WI38 (cell line): ENCODE measurements at regions not wholly inside any gene's neighbourhood (a gene's known extent, or its start where the extent isn't known, plus 50 kb on each side); places are given as distances from the start of the nearest gene placed in this dataset.

Experiments
- H3K4me3 ChIP-seq: 2 replicates; pipeline ENCODE4 v1.5.1; 2011; ENCODE audit warnings: low read depth, mild to moderate bottlenecking, control low read depth, low read length
- TF ChIP-seq, protein P1 (sequence below): IDR thresholded peaks from 2 replicates; pipeline ENCODE4 v1.5.1; 2012; ENCODE audit warnings: low read depth, mild to moderate bottlenecking, control low read depth, low read length

DNA sequence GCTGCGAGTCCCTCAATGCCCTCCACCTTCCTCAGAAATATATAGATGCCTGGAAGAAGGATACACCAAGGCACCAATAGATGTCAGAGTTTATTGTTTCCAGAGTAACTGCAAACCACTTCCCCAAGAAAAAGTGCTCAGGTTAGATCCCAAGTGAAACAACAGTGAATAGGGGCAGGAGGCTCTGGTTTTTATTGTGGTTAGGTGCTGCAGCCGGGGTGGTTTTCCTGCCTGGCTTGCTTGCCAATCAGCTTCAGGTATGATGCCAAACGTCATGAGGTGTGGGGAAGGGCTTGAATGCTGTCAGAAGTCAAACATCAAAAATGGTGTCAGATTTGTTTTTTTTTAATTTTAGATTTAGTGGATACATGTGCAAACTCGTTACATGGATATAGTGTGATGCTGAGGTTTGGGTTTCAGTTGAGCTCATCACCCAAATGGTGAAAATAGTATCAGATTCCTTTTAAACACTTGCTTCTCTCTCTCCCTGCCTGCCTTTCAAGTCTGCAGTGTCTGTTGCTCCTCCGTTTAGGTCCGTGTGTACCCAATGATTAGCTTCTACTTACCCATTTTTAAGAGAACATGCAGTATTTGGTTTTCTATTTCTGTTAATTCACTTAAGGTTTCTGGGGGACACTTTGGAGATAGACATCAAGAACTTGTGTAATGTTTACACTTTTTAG lies 1317.0 kb downstream of the MRPL39 start:
- TF ChIP-seq, protein P1, sequence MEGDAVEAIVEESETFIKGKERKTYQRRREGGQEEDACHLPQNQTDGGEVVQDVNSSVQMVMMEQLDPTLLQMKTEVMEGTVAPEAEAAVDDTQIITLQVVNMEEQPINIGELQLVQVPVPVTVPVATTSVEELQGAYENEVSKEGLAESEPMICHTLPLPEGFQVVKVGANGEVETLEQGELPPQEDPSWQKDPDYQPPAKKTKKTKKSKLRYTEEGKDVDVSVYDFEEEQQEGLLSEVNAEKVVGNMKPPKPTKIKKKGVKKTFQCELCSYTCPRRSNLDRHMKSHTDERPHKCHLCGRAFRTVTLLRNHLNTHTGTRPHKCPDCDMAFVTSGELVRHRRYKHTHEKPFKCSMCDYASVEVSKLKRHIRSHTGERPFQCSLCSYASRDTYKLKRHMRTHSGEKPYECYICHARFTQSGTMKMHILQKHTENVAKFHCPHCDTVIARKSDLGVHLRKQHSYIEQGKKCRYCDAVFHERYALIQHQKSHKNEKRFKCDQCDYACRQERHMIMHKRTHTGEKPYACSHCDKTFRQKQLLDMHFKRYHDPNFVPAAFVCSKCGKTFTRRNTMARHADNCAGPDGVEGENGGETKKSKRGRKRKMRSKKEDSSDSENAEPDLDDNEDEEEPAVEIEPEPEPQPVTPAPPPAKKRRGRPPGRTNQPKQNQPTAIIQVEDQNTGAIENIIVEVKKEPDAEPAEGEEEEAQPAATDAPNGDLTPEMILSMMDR = no peak
- no peak overlapping the region for H3K4me3 ChIP-seq

DNA sequence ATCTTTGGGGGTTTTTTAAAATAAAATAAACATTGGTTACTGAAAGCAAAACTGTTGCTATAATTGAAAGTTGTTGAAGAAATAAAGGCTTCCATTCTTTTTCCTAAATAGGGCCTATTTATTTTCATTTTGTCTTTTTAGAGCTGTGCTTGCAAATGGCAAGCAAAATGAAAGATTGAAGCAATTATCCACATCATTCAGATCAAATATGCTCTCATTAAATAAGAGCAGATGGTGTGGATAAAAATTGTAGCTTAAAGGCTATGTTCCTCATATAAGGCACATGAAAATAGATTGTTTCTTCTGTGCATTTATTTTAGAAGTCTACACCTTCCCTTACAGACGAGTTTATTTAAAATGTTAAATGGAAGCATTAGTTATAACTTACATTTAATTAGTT lies 1317.7 kb downstream of the MRPL39 start:
- TF ChIP-seq, protein P1 = no peak
- no peak overlapping the region for H3K4me3 ChIP-seq

DNA sequence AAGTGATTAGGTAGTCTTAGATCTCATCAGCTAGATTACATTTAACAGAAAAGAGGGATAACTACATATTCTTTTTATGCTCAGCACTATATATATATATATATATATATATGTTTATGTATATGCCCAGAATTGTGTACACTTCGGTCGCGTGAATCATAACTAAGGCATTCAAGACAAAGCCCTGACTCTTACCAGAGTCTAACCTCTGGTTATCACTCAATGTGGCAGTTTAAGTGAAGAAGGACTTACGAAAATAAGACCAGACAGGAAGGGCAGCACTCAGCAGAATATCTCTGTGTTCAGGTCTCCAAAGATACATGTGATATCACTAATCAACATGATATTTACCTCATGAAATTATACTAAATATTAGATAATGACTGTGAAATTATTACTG lies 1326.7 kb downstream of the MRPL39 start:
- no peak overlapping the region for H3K4me3 ChIP-seq
- TF ChIP-seq, protein P1 = no peak

DNA sequence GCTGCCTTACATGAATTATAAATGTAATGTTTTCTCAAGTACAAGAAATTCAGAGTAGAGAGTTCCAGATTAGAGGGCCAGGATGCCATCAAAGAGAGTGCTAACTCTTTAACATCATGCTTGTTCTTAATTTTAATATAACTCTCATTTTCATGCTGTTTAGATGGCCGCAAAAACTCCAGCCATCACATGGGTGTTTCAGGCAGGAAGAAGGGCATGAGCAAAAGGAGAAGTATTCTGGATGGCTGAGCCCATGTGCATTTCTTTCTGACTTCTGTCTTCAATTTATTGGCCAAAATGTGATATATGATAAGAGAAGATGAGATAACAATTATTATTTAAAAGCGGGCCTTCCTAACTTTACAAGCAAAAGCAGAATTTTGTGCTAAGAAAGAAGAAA lies 1328.6 kb downstream of the MRPL39 start:
- TF ChIP-seq, protein P1 = no peak
- H3K4me3 ChIP-seq = no peak overlapping the region

DNA sequence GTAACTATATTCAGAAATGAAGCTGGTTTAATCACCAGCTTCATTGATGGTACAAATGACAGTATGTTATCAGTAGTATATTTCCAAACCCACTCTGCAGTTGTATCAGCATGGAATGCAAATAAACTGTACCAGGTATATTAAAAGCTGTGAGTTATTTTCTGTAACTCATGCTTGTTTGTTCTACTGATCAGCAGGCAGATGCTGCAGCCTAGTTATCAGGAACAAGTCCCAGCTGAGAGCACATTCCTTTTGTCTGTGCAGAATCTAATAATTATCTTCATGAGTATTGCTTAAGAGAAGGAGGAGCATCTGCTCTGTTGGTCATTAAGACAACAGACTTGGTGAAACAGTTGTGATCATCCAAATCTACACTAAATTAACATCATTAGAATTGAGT lies 1331.1 kb downstream of the MRPL39 start:
- TF ChIP-seq, protein P1 = no peak
- no peak overlapping the region for H3K4me3 ChIP-seq

DNA sequence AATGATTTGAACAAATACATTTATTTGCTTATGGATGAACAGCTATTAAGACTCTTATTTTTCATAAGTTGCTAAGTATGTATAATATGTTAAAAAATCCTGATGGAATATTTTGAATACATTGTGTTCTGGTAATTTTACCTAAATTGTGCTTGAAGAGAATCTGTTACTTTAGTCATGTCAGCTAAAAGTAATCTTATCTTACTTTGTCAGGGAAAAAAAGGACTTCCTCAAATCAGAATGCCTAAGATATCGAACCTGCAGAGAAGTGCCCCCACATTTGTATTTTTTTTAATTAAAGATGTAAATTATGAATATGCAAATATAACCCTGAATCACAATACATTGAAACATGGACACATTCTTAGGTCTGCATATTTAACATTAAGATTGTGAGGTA lies 1331.7 kb downstream of the MRPL39 start:
- TF ChIP-seq, protein P1 = no peak
- no peak overlapping the region for H3K4me3 ChIP-seq

DNA sequence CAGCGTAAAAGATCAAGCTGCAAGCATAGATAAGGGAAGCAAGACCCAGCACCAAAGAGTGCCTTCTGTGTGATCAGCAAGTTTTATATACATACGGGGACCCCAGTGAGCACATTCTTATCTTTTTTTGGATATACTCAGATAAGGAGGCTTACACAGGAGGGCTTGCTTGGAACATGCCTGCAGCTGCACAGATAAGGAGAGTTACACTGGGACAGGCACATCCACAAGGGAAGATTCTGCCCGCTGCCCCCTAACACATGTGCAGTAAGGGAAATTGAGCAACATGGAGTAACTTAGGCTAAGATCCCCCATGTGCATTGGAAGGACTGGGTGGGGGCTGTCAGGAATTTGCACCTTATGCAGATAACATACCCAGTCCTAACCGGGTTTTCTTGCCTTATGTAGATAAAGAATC lies 1334.8 kb downstream of the MRPL39 start:
- H3K4me3 ChIP-seq = no peak overlapping the region
- TF ChIP-seq, protein P1 = no peak
